H9 (cell line): ENCODE measurements at regions not wholly inside any gene's neighbourhood (a gene's known extent, or its start where the extent isn't known, plus 50 kb on each side); places are given as distances from the start of the nearest gene placed in this dataset.

Experiments used
- DNase-seq: peaks from one replicate; pipeline ENCODE4 v3.0.0-alpha.2; 2017
- H2AFZ ChIP-seq: one replicate; pipeline ENCODE4 v1.6.1; 2013; ENCODE audit warnings: mild to moderate bottlenecking, low read length, control low read depth, moderate library complexity
- H2AK5ac ChIP-seq: 2 replicates; pipeline ENCODE4 v1.6.1; 2013; ENCODE audit warnings: low read length, control low read depth, mixed read lengths; ENCODE audit not compliant: insufficient read length
- H2BK120ac ChIP-seq: one replicate; pipeline ENCODE4 v1.6.1; 2013; ENCODE audit warnings: low read depth, mild to moderate bottlenecking, low read length, control low read depth, inconsistent platforms; ENCODE audit not compliant: poor library complexity, severe bottlenecking
- H2BK12ac ChIP-seq: 2 replicates; pipeline ENCODE4 v1.6.1; 2013; ENCODE audit warnings: low read length, control low read depth, mixed read lengths, low read depth; ENCODE audit not compliant: insufficient read length
- H2BK15ac ChIP-seq: 2 replicates; pipeline ENCODE4 v1.6.1; 2013; ENCODE audit warnings: low read depth, low read length, control low read depth
- H2BK20ac ChIP-seq: one replicate; pipeline ENCODE4 v1.6.1; 2013; ENCODE audit warnings: low read depth, mild to moderate bottlenecking, low read length, control low read depth, inconsistent platforms; ENCODE audit not compliant: poor library complexity, severe bottlenecking
- H2BK5ac ChIP-seq: 2 replicates; pipeline ENCODE4 v1.6.1; 2013; ENCODE audit warnings: low read length, control low read depth, mixed read lengths; ENCODE audit not compliant: insufficient read length
- H3K14ac ChIP-seq: 2 replicates; pipeline ENCODE4 v1.6.1; 2013; ENCODE audit warnings: low read length, control low read depth; ENCODE audit not compliant: insufficient read depth
- H3K18ac ChIP-seq: 2 replicates; pipeline ENCODE4 v1.6.1; 2013; ENCODE audit warnings: low read depth, mild to moderate bottlenecking, mixed read lengths, low read length, control low read depth; ENCODE audit not compliant: insufficient read length
- H3K23ac ChIP-seq: 2 replicates; pipeline ENCODE4 v1.6.1; 2013; ENCODE audit warnings: low read length, control low read depth, mixed read lengths, low read depth; ENCODE audit not compliant: insufficient read length
- H3K23me2 ChIP-seq: 2 replicates; pipeline ENCODE4 v1.6.1; 2013; ENCODE audit warnings: low read depth, mild to moderate bottlenecking, mixed read lengths, low read length, control low read depth; ENCODE audit not compliant: insufficient read length, poor library complexity, severe bottlenecking
- H3K27ac ChIP-seq: 2 replicates; pipeline ENCODE4 v1.5.1; 2013; ENCODE audit warnings: low read length, control low read depth, mixed read lengths, low read depth; ENCODE audit not compliant: insufficient read length
- H3K27me3 ChIP-seq: 2 replicates; pipeline ENCODE4 v1.6.1; 2013; ENCODE audit warnings: low read length, control low read depth, inconsistent platforms; ENCODE audit not compliant: insufficient read depth
- H3K4ac ChIP-seq: 2 replicates; pipeline ENCODE4 v1.6.1; 2013; ENCODE audit warnings: low read depth, mild to moderate bottlenecking, control low read depth, inconsistent platforms, low read length, moderate library complexity
- H3K4me1 ChIP-seq: 2 replicates; pipeline ENCODE4 v1.6.1; 2013; ENCODE audit warnings: low read length, control low read depth, inconsistent platforms; ENCODE audit not compliant: insufficient read depth
- H3K4me2 ChIP-seq: 2 replicates; pipeline ENCODE4 v1.6.1; 2013; ENCODE audit warnings: low read length, control low read depth, mixed read lengths; ENCODE audit not compliant: insufficient read length, insufficient read depth
- H3K56ac ChIP-seq: 2 replicates; pipeline ENCODE4 v1.6.1; 2013; ENCODE audit warnings: low read depth, mild to moderate bottlenecking, mixed read lengths, low read length, control low read depth; ENCODE audit not compliant: insufficient read length
- H3K79me1 ChIP-seq: 2 replicates; pipeline ENCODE4 v1.6.1; 2013; ENCODE audit warnings: low read depth, mild to moderate bottlenecking, moderate library complexity, low read length, control low read depth, inconsistent platforms; ENCODE audit not compliant: insufficient read depth, poor library complexity, severe bottlenecking
- H3K79me2 ChIP-seq: 2 replicates; pipeline ENCODE4 v1.6.1; 2013; ENCODE audit warnings: low read length, control low read depth, inconsistent platforms; ENCODE audit not compliant: insufficient read depth
- H3K9ac ChIP-seq: 2 replicates; pipeline ENCODE4 v1.6.1; 2013; ENCODE audit warnings: low read length, control low read depth, mixed read lengths; ENCODE audit not compliant: insufficient read length; ENCODE audit errors: extremely low read depth
- H3K9me3 ChIP-seq: one replicate; pipeline ENCODE4 v1.6.1; 2013; ENCODE audit warnings: low read depth, low read length, inconsistent platforms; ENCODE audit not compliant: control insufficient read depth
- H3T11ph ChIP-seq: one replicate; pipeline ENCODE4 v1.6.1; 2013; ENCODE audit warnings: mild to moderate bottlenecking, low read length, control low read depth, inconsistent platforms
- H4K20me1 ChIP-seq: one replicate; pipeline ENCODE4 v1.6.1; 2013; ENCODE audit not compliant: control insufficient read depth, insufficient read length, insufficient read depth
- H4K5ac ChIP-seq: 2 replicates; pipeline ENCODE4 v1.6.1; 2013; ENCODE audit warnings: low read depth, mild to moderate bottlenecking, mixed read lengths, low read length, control low read depth; ENCODE audit not compliant: insufficient read length
- H4K8ac ChIP-seq: replicated peaks from 2 replicates; pipeline ENCODE4 v1.6.1; 2013; ENCODE audit warnings: low read length, control low read depth, mixed read lengths, low read depth; ENCODE audit not compliant: insufficient read length
- H4K91ac ChIP-seq: 2 replicates; pipeline ENCODE4 v1.6.1; 2013; ENCODE audit warnings: low read depth, mild to moderate bottlenecking, moderate library complexity, mixed read lengths, low read length, control low read depth; ENCODE audit not compliant: insufficient read length
- H3K27ac Mint-ChIP-seq, 3 experiments: 2 replicates in 2 of 3; 3 replicates in 1 of 3; pipeline ENCODE4 v1.8.0; 2020 to 2021; ENCODE audit warnings: mixed read lengths in 3 of 3, mild to moderate bottlenecking in 1 of 3, moderate library complexity in 1 of 3
- H3K27me3 Mint-ChIP-seq: 2 replicates; pipeline ENCODE4 v1.8.0; 2021; ENCODE audit warnings: low read depth, mild to moderate bottlenecking, moderate library complexity, mixed read lengths
- H3K36me3 Mint-ChIP-seq, 3 experiments: 2 replicates in 2 of 3; 3 replicates in 1 of 3; pipeline ENCODE4 v1.8.0; 2020 to 2021; ENCODE audit warnings: low read depth in 3 of 3, mixed read lengths in 3 of 3; ENCODE audit not compliant: insufficient read depth in 1 of 3
- H3K4me1 Mint-ChIP-seq, 2 experiments: 2 replicates each; pipeline ENCODE4 v1.8.0; 2020; ENCODE audit warnings: mixed read lengths in 2 of 2
- H3K4me3 Mint-ChIP-seq, 2 experiments: 2 replicates in 1 of 2; 3 replicates in 1 of 2; pipeline ENCODE4 v1.8.0; 2020 to 2021; ENCODE audit warnings: mild to moderate bottlenecking in 2 of 2, mixed read lengths in 2 of 2, moderate library complexity in 1 of 2
- H3K9me3 Mint-ChIP-seq, 2 experiments: 2 replicates in 1 of 2; 3 replicates in 1 of 2; pipeline ENCODE4 v1.8.0; 2020; ENCODE audit warnings: mild to moderate bottlenecking in 2 of 2, mixed read lengths in 2 of 2, moderate library complexity in 1 of 2
- WGBS: extraction: QIAGEN DNeasy Blood & Tissue Kit; methylation state at CpG from one replicate; pipeline ENCODE4 v1.1.7; 2013; ENCODE audit warnings: missing lambda C conversion rate, low lambda C conversion rate, mixed read lengths; ENCODE audit not compliant: insufficient read length; ENCODE audit errors: extremely low coverage; 5-methylcytosine and 5-hydroxymethylcytosine counted together
- TF ChIP-seq, protein P1 (sequence below): fragments of 200-600 bp; sonication (generic); conservative IDR thresholded peaks from 3 replicates; pipeline ENCODE4 v1.8.0; 2021; ENCODE audit warnings: antibody characterized with exemption, mild to moderate bottlenecking

DNA sequence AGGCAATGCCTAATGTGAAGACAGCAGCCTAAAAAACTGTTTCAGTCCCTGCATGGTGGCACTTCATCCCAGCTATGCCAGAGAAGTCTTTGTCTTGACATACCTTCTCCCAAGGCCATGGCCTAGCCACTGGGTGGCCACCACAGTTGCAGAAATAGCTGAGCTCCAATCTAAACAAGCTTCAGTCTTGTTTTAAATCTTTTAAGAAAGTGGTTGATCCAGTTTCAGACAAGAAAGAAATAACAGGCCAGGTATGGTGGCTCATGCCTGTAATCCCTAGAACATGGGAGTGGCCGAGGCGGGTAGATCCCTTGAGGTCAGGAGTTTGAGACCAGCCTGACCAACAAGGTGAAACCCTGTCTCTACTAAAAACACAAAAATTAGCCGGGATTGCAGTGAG, 600.0 kb upstream of the PLXNA2 start:
- no peak overlapping the region for H3K23ac ChIP-seq
- H3K18ac ChIP-seq = no peak overlapping the region
- Mint-ChIP-seq H3K4me3 (no peak overlapping the region), H3K27me3 (no peaks in the 10 kb centered on the region; the same call in 1 of the 2 replicates), H3K4me1 (peaks cover 0 to 6% of the 10 kb centered on the region in 2 experiments; a peak in 1 of 4 replicates), H3K9me3 (no peaks in the 10 kb centered on the region; a peak in 2 of 5 replicates), H3K36me3 (no peaks in the 10 kb centered on the region), H3K27ac (no peak overlapping the region)
- no peaks in the 10 kb centered on the region for H4K20me1 ChIP-seq
- H3K56ac ChIP-seq = no peak overlapping the region
- no peak overlapping the region for H2AK5ac ChIP-seq
- no CpG with 5 or more reads among the region's 3 CpGs for WGBS
- H3K27ac ChIP-seq = no peak overlapping the region
- H3K27me3 ChIP-seq = no peaks in the 10 kb centered on the region
- no peak overlapping the region for H3T11ph ChIP-seq
- H2BK5ac ChIP-seq = no peak overlapping the region
- DNase-seq = no peak
- TF ChIP-seq, protein P1, sequence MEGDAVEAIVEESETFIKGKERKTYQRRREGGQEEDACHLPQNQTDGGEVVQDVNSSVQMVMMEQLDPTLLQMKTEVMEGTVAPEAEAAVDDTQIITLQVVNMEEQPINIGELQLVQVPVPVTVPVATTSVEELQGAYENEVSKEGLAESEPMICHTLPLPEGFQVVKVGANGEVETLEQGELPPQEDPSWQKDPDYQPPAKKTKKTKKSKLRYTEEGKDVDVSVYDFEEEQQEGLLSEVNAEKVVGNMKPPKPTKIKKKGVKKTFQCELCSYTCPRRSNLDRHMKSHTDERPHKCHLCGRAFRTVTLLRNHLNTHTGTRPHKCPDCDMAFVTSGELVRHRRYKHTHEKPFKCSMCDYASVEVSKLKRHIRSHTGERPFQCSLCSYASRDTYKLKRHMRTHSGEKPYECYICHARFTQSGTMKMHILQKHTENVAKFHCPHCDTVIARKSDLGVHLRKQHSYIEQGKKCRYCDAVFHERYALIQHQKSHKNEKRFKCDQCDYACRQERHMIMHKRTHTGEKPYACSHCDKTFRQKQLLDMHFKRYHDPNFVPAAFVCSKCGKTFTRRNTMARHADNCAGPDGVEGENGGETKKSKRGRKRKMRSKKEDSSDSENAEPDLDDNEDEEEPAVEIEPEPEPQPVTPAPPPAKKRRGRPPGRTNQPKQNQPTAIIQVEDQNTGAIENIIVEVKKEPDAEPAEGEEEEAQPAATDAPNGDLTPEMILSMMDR = no peak
- H3K9me3 ChIP-seq = no peaks in the 10 kb centered on the region
- H2BK15ac ChIP-seq = no peak overlapping the region
- no peaks in the 10 kb centered on the region for H3K23me2 ChIP-seq
- H2BK12ac ChIP-seq = no peak overlapping the region
- H3K14ac ChIP-seq = no peak overlapping the region
- no peaks in the 10 kb centered on the region for H3K79me1 ChIP-seq
- H2AFZ ChIP-seq = no peak overlapping the region
- H4K5ac ChIP-seq = no peak overlapping the region
- H3K4me1 ChIP-seq = no peaks in the 10 kb centered on the region
- H4K8ac ChIP-seq = no peak overlapping the region
- H3K4me2 ChIP-seq = no peak overlapping the region
- no peak overlapping the region for H2BK20ac ChIP-seq
- H3K4ac ChIP-seq = no peak overlapping the region
- H4K91ac ChIP-seq = no peak overlapping the region
- no peaks in the 10 kb centered on the region for H3K79me2 ChIP-seq
- no peak overlapping the region for H3K9ac ChIP-seq
- no peak overlapping the region for H2BK120ac ChIP-seq
